K562 (cell line): ENCODE measurements at regions not wholly inside any gene's neighbourhood (a gene's known extent, or its start where the extent isn't known, plus 50 kb on each side); places are given as distances from the start of the nearest gene placed in this dataset.
A peak's percentile ranks its signal among the peaks of the same experiment; 100 is the strongest.

Source experiments
- ARID1B ChIP-seq: fragments of 450-650 bp; IDR thresholded peaks from 2 replicates; pipeline ENCODE4 v1.6.1; 2016; ENCODE audit warnings: antibody characterized with exemption, mild to moderate bottlenecking, inconsistent platforms
- CEBPG ChIP-seq, 3 experiments: fragments of 200-800 bp in 1 of 3; sonication (Bioruptor generic) in 1 of 3; sonication (generic) in 1 of 3; formaldehyde crosslinking in 1 of 3; IDR thresholded peaks in 2 of 3; conservative IDR thresholded peaks in 1 of 3; 2 replicates each; pipeline versions ENCODE4 v1.6.1 to v1.8.0; 2016 to 2022; ENCODE audit warnings: missing compliant biosample characterization in 2 of 3, missing genetic modification characterization in 2 of 3, mild to moderate bottlenecking in 1 of 3, missing genetic modification reagents in 1 of 3
- JUN ChIP-seq, 2 experiments: sonication (generic) in 1 of 2; formaldehyde crosslinking in 1 of 2; IDR thresholded peaks; 2 replicates each; pipeline versions ENCODE4 v1.6.1 to v1.8.0; 2012 to 2022; ENCODE audit warnings: borderline replicate concordance in 2 of 2, mild to moderate bottlenecking in 2 of 2, improper control_type of control experiment in 1 of 2, low read depth in 1 of 2, low read length in 1 of 2, missing genetic modification reagents in 1 of 2
- JUNB ChIP-seq: fragments of 450-650 bp; formaldehyde crosslinking; conservative IDR thresholded peaks from 2 replicates; pipeline ENCODE4 v1.4.0; 2020; ENCODE audit warnings: mild to moderate bottlenecking
- KHSRP ChIP-seq: fragments of 450-650 bp; IDR thresholded peaks from 2 replicates; pipeline ENCODE4 v1.6.1; 2017
- PURB ChIP-seq: sonication (generic); formaldehyde crosslinking; IDR thresholded peaks from 2 replicates; pipeline ENCODE4 v1.9.0; 2021; ENCODE audit warnings: low read depth, mild to moderate bottlenecking, missing genetic modification reagents
- SMARCE1 ChIP-seq: fragments of 450-650 bp; IDR thresholded peaks from 2 replicates; pipeline ENCODE4 v1.7.1; 2016; ENCODE audit warnings: mild to moderate bottlenecking
- SRF ChIP-seq, 2 experiments: fragments of 250-450, 450-650 bp in 1 of 2; sonication (Bioruptor Pico) in 1 of 2; sonication (generic) in 1 of 2; formaldehyde crosslinking; IDR thresholded peaks; 2 replicates each; pipeline versions ENCODE4 v1.5.0 to v1.5.1; 2020 to 2022; ENCODE audit warnings: mild to moderate bottlenecking in 1 of 2, missing genetic modification reagents in 1 of 2
- ZNF121 ChIP-seq: sonication (generic); formaldehyde crosslinking; conservative IDR thresholded peaks from 2 replicates; pipeline ENCODE4 v1.8.0; 2022; ENCODE audit warnings: missing genetic modification reagents
- ZNF134 ChIP-seq: fragments of 250-450 bp; sonication (Bioruptor Pico); conservative IDR thresholded peaks from 2 replicates; pipeline ENCODE4 v1.4.0; 2020
- ZNF639 ChIP-seq, 2 experiments: fragments of 200-800 bp in 1 of 2; sonication (Bioruptor generic) in 1 of 2; sonication (generic) in 1 of 2; formaldehyde crosslinking in 1 of 2; IDR thresholded peaks in 1 of 2; conservative IDR thresholded peaks in 1 of 2; 2 replicates each; pipeline versions ENCODE4 v1.5.0 to v1.6.1; 2016 to 2020; ENCODE audit warnings: missing compliant biosample characterization in 1 of 2, missing genetic modification characterization in 1 of 2, missing genetic modification reagents in 1 of 2
- TF ChIP-seq, protein P1 (sequence below): fragments of 450-650 bp; IDR thresholded peaks from 2 replicates; pipeline ENCODE4 v1.6.1; 2016; ENCODE audit warnings: missing biosample characterization, missing genetic modification characterization
- TF ChIP-seq, protein P2 (sequence below), 2 experiments: fragments of 450-650 bp in 1 of 2; sonication (generic) in 1 of 2; formaldehyde crosslinking in 1 of 2; IDR thresholded peaks; 2 replicates each; pipeline versions ENCODE4 v1.7.1 to v1.9.0; 2016 to 2022; ENCODE audit warnings: inconsistent platforms in 1 of 2, mild to moderate bottlenecking in 1 of 2, missing genetic modification reagents in 1 of 2
- TF ChIP-seq, protein P3 (sequence below): sonication (generic); IDR thresholded peaks from 2 replicates; pipeline ENCODE4 v1.6.1; 2016

GRCh38 chr9:91500509-91501014 lies 76.9 kb upstream of the NFIL3 start (continued):
- TF ChIP-seq, protein P1, sequence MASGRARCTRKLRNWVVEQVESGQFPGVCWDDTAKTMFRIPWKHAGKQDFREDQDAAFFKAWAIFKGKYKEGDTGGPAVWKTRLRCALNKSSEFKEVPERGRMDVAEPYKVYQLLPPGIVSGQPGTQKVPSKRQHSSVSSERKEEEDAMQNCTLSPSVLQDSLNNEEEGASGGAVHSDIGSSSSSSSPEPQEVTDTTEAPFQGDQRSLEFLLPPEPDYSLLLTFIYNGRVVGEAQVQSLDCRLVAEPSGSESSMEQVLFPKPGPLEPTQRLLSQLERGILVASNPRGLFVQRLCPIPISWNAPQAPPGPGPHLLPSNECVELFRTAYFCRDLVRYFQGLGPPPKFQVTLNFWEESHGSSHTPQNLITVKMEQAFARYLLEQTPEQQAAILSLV (tag): no peak
- TF ChIP-seq, protein P2, sequence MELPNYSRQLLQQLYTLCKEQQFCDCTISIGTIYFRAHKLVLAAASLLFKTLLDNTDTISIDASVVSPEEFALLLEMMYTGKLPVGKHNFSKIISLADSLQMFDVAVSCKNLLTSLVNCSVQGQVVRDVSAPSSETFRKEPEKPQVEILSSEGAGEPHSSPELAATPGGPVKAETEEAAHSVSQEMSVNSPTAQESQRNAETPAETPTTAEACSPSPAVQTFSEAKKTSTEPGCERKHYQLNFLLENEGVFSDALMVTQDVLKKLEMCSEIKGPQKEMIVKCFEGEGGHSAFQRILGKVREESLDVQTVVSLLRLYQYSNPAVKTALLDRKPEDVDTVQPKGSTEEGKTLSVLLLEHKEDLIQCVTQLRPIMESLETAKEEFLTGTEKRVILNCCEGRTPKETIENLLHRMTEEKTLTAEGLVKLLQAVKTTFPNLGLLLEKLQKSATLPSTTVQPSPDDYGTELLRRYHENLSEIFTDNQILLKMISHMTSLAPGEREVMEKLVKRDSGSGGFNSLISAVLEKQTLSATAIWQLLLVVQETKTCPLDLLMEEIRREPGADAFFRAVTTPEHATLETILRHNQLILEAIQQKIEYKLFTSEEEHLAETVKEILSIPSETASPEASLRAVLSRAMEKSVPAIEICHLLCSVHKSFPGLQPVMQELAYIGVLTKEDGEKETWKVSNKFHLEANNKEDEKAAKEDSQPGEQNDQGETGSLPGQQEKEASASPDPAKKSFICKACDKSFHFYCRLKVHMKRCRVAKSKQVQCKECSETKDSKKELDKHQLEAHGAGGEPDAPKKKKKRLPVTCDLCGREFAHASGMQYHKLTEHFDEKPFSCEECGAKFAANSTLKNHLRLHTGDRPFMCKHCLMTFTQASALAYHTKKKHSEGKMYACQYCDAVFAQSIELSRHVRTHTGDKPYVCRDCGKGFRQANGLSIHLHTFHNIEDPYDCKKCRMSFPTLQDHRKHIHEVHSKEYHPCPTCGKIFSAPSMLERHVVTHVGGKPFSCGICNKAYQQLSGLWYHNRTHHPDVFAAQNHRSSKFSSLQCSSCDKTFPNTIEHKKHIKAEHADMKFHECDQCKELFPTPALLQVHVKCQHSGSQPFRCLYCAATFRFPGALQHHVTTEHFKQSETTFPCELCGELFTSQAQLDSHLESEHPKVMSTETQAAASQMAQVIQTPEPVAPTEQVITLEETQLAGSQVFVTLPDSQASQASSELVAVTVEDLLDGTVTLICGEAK (IDR thresholded peaks at IDR 0.05): no peak
- TF ChIP-seq, protein P2 (CRISPR knock-in tag; IDR thresholded peaks at IDR 0.05): no peak
- peak; percentile 66 for TF ChIP-seq JUNB (CRISPR knock-in tag)
- peak; percentile 81 for TF ChIP-seq SMARCE1
- peak; percentile 88 for TF ChIP-seq ZNF121 (CRISPR knock-in tag)
- TF ChIP-seq, protein P3, sequence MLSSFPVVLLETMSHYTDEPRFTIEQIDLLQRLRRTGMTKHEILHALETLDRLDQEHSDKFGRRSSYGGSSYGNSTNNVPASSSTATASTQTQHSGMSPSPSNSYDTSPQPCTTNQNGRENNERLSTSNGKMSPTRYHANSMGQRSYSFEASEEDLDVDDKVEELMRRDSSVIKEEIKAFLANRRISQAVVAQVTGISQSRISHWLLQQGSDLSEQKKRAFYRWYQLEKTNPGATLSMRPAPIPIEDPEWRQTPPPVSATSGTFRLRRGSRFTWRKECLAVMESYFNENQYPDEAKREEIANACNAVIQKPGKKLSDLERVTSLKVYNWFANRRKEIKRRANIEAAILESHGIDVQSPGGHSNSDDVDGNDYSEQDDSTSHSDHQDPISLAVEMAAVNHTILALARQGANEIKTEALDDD: peak; percentile 97
- no peak for TF ChIP-seq ZNF134
- peak; percentile 49; the same call in 1 of the 2 replicates for TF ChIP-seq CEBPG (CRISPR knock-in tag; IDR thresholded peaks at IDR 0.05)
- peak in 1 of 2 experiments; percentile 75; a peak in 2 of 4 replicates for TF ChIP-seq CEBPG (tag; conservative IDR thresholded peaks at IDR 0.05 in 1 of 2, IDR thresholded peaks at IDR 0.05 in 1 of 2)
- TF ChIP-seq JUN (IDR thresholded peaks at IDR 0.05; ENCODE audit: borderline replicate concordance, low read depth, low read length): peak; percentile 94
- no peak for TF ChIP-seq JUN (CRISPR knock-in tag; IDR thresholded peaks at IDR 0.05; ENCODE audit: borderline replicate concordance)
- peak; percentile 81 for TF ChIP-seq ARID1B
- no peak for TF ChIP-seq PURB (CRISPR knock-in tag)
- TF ChIP-seq ZNF639 (CRISPR knock-in tag; conservative IDR thresholded peaks at IDR 0.05 in 1 of 2, IDR thresholded peaks at IDR 0.05 in 1 of 2): 0 out of 4 replicates have a peak, but pooled peaks of 1 of the 2 experiments have one; percentile 46
- TF ChIP-seq SRF (CRISPR knock-in tag; IDR thresholded peaks at IDR 0.05): peak in 1 of 2 experiments; percentile 18; a peak in 1 of 4 replicates
- TF ChIP-seq KHSRP: no peak
